Sciatic nerve (tissue), 2 donors: ENCODE measurements at regions not wholly inside any gene's neighbourhood (a gene's known extent, or its start where the extent isn't known, plus 50 kb on each side); places are given as distances from the start of the nearest gene placed in this dataset.

Experiments used
- ATAC-seq: fragments of 200-7000 bp; cut with Tn5 transposase; one replicate; pipeline ENCODE4 v1.9.1; 2020; ENCODE audit warnings: mild to moderate bottlenecking, moderate library complexity
- DNase-seq: peaks from one replicate; pipeline ENCODE4 v3.0.0-alpha.2; 2020; ENCODE audit warnings: low spot score
- intact Hi-C: fragments of 100-400 bp; cut with DNase I; formaldehyde crosslinking; loops from one replicate; pipeline ENCODE4 v1.14.2; 2022
- donor health status: DM: no; HTN: no; CAD: no.
- donor health status: DM: no; HTN: no; CAD: no.

DNA sequence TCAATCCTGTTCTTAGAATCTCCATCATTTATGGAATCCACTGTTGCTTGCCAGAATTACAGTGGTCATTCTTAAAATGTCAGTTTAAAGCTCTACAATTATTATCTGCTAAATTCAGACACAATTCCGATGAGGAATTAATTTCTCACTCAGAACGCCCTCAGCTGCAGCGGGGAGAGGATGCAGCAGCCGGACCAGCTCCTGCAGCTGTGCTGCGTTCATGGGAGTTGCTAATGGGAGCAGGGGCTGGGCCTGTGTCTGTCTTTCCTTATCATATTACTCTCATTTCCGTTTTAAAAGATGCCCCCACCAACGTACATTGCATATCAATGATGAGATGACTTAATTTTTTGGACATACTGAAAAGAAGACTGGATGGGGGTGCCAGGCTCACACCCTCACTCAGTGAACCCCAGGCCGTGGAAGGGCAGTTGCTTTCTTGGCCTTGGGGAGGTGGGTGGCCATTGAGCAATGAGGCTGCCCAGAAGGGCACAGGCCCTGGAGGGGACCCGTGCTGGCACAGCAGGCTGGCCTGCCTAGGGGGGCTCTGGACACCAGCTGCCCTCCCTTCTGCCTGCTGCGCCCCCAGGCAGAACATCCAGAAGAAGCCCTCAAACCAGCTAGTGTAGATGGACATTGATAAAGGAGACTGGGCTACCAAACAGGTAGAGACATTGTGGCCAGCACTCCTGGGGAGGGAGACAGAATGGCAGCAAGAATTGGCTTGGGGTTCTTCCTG is 503.6 kb upstream of the MYT1L start:
- intact Hi-C loops = no loop called here
- ATAC-seq (no peak), DNase-seq (no peak)

DNA sequence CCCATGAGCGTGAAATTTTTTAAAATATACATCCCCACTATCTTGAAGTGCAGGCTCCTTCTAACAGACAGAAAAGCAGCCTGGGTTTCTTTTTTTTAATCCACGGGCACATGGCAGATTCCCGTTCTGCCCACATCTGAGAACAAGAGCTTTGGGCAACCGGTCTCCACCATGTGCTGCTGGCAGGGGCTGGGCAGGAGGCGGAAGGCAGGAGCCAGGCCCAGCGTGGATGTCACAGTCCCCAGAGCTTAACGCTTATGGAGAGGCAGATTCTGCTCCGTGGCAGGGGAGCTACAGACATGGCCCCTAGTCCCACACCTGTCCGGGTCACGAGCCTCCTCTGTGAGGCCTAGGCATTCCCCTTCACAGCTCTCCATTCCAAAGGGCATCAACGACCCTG is 503.0 kb upstream of the MYT1L start:
- DNase-seq (no peak), ATAC-seq (no peak)
- intact Hi-C loops = no loop called here

DNA sequence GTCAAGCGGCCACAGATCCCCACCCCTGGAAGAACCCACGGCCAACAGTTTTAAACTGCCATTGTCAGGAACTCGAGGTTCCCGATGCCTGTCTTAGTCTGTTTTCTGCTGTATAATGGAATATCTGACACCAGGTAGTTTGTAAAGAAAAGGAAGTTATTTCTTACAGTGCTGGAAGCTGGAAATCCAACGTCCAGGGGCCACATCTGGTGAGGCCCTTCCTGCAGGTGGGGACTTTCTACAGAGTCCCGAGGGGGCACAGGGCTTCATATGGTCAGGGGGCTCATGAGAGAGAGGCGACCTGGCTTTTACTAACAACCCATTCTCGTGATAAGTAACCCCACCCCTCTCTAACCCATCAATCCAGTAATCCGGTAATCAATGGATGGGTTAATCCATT is 501.6 kb upstream of the MYT1L start:
- intact Hi-C loops = no loop called here
- no peak for DNase-seq
- ATAC-seq = no peak

DNA sequence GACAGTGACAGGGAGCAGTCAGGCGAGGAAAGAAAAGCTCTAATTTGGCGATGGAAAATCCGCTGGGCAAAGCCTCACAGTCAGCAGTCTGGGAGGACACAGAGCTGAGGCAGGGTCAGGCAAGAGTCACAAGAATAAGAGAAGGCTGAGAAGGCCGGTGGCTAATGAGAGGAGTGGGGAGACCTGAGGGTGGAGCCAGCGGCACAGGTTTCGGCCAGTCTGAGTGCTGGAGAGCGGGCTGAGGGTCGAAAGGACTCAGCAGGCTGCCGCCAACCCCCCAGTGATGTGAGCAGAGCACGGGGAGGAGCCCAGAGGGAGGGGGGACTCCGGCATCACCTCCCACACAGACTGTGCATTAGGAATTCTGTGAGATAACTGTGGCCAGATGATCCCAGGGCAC is 500.6 kb upstream of the MYT1L start:
- intact Hi-C loops = no loop called here
- DNase-seq (no peak), ATAC-seq (no peak)

DNA sequence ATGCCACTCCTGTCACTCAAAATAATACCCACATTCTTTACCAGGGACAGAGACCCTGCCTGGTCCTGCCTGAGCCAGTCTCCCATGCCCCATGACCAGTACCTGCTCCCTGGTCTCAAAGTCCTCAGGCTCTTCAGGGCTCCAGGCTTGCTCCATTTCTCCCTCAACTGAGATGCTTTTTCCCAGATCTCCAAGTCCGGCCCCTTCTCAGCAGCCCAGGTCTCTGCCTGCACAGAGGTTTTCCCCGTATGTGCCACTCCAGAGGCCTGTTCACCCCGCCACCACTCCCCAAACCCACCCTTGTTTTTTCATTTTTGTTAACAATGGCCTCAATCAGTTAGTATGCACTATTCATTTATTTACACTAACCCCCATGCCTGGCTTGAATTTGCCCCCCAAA is 499.5 kb upstream of the MYT1L start:
- no peak for ATAC-seq

DNA sequence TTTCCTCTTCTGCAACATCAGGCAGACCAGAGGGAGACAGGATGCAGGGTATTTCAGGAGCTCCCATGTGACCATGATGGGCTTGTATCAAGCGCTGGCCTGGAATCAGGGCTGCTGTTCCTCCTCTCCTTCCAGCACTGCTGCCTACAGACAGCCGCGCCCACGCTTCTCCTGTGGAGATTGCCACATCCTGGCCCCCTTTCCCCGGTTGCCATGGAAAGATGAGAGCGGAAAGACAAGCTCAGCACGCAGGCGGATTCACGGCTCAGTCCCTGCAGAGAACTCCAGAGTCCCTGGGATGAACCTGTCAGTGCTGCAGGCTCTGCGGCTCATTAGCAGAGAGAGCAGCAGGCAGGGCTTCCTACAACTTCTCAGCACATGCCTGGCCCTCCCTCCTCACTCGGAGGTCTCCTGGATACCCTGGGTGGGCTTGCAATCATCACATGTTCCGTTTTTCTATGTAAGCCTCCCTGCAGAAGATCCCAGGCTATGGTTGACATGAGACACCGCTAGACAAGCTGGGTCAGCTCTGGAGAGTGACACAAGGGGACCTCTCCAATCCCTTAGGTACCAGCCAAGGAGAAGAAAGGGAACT is 497.8 kb upstream of the MYT1L start:
- ATAC-seq = no peak
- intact Hi-C loops = no loop called here
- DNase-seq = no peak

More for the DNA sequence above, 499.5 kb upstream of the MYT1L start:
- intact Hi-C loops = no loop called here
- no peak for DNase-seq

DNA sequence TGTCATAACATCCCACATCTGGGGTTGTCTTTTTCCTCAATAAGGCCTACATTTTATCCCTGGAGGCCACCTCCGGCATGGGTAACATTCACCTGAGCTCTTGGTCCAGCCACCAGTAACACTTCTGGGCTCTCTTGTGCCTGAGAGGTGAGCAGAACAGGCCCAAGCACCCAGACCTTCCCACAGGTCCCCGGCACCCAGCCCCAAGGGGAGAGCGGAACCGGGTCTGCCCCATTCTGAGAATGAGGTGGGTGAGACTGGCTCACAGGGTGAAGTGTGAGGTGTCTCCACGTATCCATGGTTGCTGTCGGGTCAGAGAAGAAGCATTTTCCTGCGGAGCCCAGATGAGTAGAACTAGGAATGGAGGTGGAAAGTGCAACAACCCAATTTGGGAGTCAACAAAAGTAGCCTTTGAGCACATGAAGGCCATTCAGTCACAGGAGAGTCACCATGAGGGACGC is 496.7 kb upstream of the MYT1L start:
- intact Hi-C loops = no loop called here
- ATAC-seq (no peak), DNase-seq (no peak)

DNA sequence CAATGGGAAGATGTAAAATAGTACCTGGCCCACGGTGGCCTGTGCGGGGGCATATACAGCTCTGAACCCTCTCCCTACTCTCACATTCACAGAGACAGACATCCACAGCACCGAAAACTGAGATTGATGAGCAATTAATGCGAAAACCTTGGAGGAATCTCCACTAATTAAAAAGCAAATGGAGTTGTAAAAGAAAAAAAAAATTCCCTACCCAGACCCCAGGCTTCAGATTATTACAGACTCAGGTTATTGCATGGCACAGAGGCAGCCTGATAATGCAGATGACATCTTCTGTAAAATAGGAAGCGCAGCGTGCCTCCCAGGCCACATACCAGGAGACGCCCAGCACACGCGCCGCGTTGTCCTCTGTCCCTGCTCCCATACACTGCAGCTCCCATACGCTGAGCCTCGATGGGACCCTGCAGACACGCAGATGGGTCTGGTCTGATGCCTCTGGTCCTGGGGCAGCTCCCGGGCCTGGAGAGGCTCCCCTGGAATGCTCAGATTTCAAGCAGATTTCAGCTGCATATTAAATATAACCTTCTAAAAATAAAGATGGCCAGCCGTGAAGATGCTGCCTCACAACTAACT is 496.1 kb upstream of the MYT1L start:
- intact Hi-C loops = no loop called here
- DNase-seq = no peak
- ATAC-seq = no peak

DNA sequence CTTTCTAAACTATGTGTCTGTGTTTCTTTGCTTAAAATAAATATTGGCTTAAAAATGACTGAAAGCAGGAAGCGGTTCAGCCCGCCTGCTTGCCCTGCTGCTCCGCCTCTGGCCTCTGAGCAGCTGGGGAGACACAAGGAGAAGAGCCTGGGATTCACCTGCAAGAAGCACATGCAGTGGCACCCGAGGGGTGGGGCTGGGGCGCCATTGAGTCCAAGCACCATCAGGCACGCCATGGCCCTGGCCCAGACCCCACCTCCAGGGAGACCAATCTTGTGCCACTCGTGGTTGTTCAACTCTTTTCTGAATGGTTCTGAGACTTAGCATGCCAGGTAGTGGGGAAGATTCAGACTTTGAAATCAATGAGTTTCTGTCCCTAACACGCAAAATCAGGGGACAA is 495.5 kb upstream of the MYT1L start:
- intact Hi-C loops = no loop called here
- no peak for DNase-seq
- no peak for ATAC-seq

DNA sequence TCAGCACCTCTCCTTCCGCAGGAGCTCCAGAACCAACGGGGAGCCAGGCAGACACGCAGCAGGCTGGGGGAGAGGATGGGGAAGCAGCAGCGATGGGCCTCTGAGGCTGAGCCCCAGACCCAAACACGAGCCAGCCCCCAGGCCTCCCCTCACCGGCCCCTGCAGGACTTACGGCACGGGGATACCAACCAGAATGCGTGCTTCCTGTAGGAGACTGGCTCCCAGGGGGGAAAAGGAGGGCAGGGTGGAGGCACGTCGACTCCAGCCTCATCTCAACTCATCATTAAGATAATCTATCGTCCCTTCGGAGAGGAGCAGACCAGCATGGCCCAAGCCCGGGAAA is 495.1 kb upstream of the MYT1L start:
- DNase-seq (no peak), ATAC-seq (no peak)
- intact Hi-C loops = no loop called here

DNA sequence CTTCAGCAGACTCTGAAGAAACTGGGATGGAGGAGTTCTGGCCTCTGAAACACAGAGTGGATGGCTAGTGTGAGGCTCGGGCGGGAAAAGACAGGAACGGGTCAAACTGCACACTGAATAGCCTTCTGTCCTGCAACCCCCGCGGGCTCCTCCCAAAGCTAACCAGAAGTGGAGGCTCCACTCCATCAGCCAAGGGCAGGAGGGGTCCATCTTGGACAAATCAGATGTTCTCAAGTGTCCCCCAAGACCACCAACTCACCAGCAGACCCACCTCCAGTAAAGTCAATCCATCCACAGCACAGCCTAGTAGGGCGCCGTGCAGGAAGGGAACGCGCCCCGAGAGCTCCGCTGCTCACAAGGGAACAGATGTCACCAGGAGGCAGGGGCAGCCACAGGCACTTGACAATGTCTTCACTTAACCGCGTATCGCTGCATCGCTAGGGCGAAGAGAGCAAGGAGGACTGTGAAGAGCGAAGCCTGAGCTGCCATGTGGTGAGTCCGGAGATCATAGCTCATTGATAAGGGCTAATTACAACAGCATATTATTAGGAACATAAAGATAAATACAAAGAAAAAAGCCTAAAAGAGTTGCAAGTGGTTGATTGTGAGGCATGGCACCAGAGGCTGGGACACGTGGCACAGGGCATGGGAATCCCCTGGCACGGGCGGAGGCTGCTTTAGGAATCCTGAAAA is 494.6 kb upstream of the MYT1L start:
- no peak for ATAC-seq
- intact Hi-C loops = no loop called here
- DNase-seq = no peak

DNA sequence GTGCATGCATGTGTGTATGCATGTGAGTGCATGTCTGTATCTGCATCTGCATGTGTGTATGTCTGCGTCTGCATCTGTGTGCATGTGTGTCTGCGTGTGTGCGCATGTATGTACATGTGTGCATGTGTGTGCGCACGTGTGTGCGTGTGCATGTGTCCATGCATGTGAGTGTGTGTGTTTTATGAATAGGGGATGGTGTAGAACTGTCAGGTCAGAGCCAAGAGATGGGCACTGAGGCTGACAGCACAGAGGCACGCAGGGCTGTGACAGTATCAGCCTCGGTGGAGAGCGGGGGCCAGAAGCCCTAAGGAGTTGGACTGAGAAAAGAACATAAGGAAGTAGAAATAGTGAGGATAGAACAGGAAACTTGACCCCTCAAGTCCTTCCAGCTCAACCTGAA is 494.0 kb upstream of the MYT1L start:
- intact Hi-C loops = no loop called here
- no peak for DNase-seq
- ATAC-seq = no peak

DNA sequence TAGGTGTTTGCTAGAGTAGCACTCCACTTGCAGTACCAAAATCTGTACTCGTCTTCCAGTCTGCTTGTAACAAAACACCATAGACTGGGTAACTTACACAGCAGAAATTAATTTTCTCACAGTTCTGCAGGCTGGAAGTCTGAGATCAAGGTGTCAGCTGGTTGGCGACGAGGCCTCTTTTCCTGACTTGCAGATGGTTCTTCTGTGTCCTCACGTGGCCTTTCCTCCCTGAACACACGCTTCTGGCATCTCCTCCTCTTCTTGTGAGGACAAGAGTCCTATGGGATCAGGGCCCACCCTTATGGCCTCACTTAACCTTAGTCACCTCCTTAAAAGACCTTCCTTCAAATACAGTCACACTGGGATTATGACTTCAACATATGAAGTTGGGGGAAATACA is 493.5 kb upstream of the MYT1L start:
- no peak for DNase-seq
- ATAC-seq = no peak
- intact Hi-C loops = no loop called here

DNA sequence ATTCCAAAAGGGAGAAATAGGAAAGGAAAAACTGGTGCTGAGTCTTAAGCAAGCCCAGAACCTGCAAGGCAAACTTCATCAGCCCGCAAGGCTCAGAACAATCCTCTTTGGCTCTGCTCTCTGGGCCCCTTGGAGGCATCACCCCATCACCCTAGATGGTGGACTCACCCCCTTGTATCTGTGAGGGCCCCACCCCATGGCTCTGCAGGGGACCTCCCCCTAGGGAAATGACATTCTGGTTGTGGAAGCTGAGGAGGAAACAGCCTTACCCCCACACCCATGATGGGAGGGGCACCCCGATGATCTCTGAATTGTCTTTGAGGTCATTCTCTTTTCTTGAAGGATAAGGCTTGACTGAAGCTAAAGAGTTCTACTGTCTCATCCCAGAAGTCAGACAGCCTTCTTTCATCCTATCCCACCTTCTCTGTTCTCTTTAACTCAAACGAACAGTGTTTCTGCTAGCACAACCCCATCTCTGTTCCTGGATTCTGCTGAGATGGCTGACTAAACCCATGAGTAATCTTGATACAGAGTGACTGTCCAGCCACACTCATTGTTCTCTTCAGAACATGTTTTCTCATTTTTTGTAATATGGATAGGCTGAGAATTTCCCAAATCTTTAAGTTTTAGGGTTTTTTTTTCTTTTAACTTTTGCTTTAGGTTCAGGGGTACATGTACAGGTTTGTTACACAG is 492.1 kb upstream of the MYT1L start:
- intact Hi-C loops = no loop called here
- no peak for DNase-seq
- ATAC-seq = no peak

DNA sequence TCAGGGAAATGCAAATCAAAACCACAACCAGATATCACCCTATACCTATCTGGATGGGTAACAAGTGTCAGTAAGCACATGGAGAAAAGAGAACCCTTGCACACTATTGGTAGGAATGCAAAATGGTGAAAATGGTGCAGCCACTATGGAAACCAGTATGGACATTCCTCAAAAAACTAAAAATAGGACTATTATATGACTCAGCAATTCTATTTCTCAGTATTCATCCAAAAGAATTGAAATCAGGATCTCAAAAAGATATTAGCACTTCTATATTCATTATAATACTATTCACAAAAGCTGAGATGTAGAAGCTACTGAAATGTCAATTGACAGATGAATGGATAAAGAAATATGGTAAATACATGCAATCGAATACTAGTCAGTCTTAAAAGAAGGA is 491.1 kb upstream of the MYT1L start:
- intact Hi-C loops = no loop called here

DNA sequence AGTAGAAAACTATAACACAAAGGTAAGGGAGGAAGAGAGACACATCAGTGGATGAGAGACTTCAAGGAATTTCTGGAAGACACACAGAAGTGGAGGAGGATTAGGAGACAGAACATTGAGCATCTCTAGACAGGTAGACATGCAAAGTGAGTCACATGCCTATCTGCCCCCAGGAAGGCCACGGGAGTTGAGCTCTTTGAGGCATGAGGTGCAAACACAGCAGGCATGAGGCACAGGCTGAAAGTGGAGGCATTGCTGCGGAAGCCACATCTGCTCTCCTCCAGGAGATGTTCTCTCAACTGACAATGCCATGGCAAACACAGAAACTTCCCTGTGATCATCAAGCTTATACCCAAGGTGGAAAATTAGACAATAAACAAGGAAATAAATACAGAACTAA is 481.6 kb upstream of the MYT1L start:
- intact Hi-C loops = no loop called here
- DNase-seq = no peak
- no peak for ATAC-seq

More for the DNA sequence above, 491.1 kb upstream of the MYT1L start:
- ATAC-seq (no peak), DNase-seq (no peak)

DNA sequence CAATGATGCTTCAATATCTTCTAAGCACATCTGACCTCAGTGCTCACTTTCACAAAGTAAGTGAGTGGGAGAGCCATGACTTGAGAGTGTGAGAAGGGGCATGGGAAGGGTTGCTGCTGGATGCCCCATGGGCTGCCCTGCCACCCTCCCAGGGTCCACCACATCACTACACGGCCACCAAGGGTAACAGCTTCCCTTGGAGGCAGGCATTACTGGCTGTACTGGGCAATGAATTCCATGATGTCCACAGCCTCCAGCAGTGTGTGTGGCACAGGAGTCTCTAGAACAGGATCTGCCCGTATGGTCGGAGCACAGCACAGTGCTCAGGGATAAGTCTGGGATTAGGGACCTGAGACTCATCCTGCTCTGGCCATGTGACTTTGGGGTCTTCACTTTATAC is 481.0 kb upstream of the MYT1L start:
- no peak for ATAC-seq

DNA sequence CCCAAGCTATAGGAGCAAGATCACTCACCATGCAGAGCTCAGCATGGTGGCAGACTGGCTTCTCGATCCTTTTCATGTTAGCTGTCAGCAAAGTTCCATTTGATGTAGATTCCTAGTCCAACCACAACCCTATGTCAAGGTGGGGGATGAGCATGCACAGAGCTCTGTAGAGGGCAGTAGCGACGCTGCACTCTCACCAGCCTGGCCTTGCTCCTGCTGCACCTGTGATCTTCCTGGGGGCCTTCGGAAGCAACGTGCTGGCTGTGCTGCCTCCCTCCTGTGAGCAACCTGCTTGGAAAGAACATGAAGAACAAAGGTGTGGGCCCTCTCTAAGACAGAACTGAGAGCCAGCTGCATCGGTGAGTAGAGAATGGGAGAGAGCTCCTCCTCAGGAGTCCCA is 479.4 kb upstream of the MYT1L start:
- DNase-seq (no peak), ATAC-seq (no peak)
- intact Hi-C loops = no loop called here

More for the DNA sequence above, 481.0 kb upstream of the MYT1L start:
- intact Hi-C loops = no loop called here
- DNase-seq = no peak

DNA sequence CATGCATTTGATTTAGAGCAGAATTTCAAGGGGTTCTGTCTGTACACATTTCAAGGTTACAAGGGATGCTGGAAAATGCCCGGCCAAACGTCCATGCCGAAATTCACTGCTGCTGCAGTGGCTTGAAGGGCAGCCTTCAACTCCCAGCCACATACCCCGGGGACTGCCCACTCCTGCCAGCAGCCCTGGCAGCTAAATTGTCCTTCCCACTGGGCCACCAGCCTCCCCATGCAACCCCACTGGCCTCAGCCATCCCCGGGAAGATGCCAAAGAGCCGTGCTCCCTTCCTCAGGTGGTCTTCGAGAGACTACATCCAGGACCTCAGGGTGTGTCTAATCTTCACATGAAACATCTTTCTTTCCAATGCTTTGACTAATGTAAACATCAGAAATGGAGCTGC is 478.7 kb upstream of the MYT1L start:
- ATAC-seq (no peak), DNase-seq (no peak)
- intact Hi-C loops = no loop called here
